ENCODE measurements at regions not wholly inside any gene's neighbourhood (a gene's known extent, or its start where the extent isn't known, plus 50 kb on each side); places are given as distances from the start of the nearest gene placed in this dataset.

DNA sequence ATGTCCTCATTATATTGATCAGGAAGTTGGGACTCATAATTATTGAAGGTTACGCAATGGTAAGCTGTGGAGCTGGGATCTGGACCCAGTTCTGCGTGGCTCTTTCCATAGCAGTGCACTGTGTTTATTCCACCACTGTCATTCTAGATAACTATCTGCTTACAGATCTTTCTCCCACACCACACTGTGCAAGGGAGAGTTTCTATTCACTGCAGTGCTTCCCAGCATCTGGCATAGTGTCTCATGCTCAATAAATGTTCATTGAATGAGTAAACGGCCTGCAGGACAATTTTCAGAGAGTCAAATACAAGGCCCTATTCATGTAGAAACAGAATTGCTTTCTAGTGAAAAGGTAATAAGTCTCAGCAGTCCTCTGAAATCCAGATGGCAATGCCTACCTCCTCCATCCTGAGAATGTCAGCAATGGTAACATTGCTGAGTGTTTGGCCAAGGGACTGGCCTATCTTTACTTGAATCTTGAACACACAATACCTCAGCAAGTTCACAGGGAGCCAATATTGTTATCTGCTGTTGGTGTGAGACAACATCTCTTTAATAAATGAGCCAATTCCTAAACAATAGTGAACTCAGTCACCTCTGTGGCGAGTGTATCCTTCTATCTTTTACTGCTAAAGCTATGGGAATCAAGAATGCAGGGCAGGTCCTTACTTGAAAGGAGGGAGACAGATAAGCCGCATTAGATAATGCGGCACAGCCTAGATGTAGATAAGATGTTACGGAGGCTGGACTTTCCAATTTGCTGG, 332.4 kb upstream of the PRICKLE1 start:
- Histone ChIP-seq H3K27me3 (no peaks in the 10 kb centered on the region), H3K4me1 (peaks cover 0 to 5% of the 10 kb centered on the region in 2 donors), H3K9me3 (no peaks in the 10 kb centered on the region), H3K27ac (no peak overlapping the region), H3K4me3 (replicated peaks in 1 of 3) (no peak overlapping the region), H3K36me3 (no peaks in the 10 kb centered on the region)
- intact Hi-C loops (cut with DNase I), result no loop called here
- TF ChIP-seq CTCF (IDR thresholded peaks at IDR 0.05), result no peak
- no peak for TF ChIP-seq POLR2A (IDR thresholded peaks at IDR 0.05)
- 81 to 87% methylated on average over 7 of the region's 7 CpGs for WGBS, 2 donors
- DNase-seq, result no peak

- no peaks in the 10 kb centered on the region for H3K9me3 ChIP-seq
- no peak overlapping the region for H3K27ac ChIP-seq
- 84 to 90% methylated on average over 1 of the region's 1 CpG for WGBS, 2 donors
- intact Hi-C loops (cut with DNase I), result no loop called here
- no peaks in the 10 kb centered on the region for H3K27me3 ChIP-seq
- TF ChIP-seq CTCF (IDR thresholded peaks at IDR 0.05) (no peak), POLR2A (IDR thresholded peaks at IDR 0.05) (no peak)
- peaks cover 0 to 5% of the 10 kb centered on the region in 2 donors for H3K4me1 ChIP-seq
- H3K4me3 ChIP-seq (replicated peaks in 1 of 3), result no peak overlapping the region
- H3K36me3 ChIP-seq, result no peaks in the 10 kb centered on the region
- no peak for DNase-seq
These were observed 330.1 kb upstream of the PRICKLE1 start for GRCh38 chr12:42919691-42920090.

GRCh38 chr12:42918443-42918842, 328.9 kb upstream of the PRICKLE1 start:
- H3K27ac ChIP-seq, result no peak overlapping the region
- DNase-seq, result no peak
- H3K4me3 ChIP-seq (replicated peaks in 1 of 3), result no peak overlapping the region
- peaks cover 0 to 5% of the 10 kb centered on the region in 2 donors for H3K4me1 ChIP-seq
- 35 to 41% methylated on average over 3 of the region's 3 CpGs for whole genome bisulfite sequencing, 2 donors
- H3K9me3 ChIP-seq, result no peaks in the 10 kb centered on the region
- no peaks in the 10 kb centered on the region for H3K36me3 ChIP-seq
- intact Hi-C loops (cut with DNase I), result no loop called here
- no peaks in the 10 kb centered on the region for H3K27me3 ChIP-seq
- no peak for TF ChIP-seq CTCF (IDR thresholded peaks at IDR 0.05)
- TF ChIP-seq POLR2A (IDR thresholded peaks at IDR 0.05), result no peak

GRCh38 chr12:42916143-42916542, 326.6 kb upstream of the PRICKLE1 start:
- H3K4me1 ChIP-seq, result peaks cover 0 to 5% of the 10 kb centered on the region in 2 donors
- no peak overlapping the region for H3K27ac ChIP-seq
- intact Hi-C loops (cut with DNase I), result no loop called here
- no peaks in the 10 kb centered on the region for H3K27me3 ChIP-seq
- TF ChIP-seq CTCF (IDR thresholded peaks at IDR 0.05) (no peak), POLR2A (IDR thresholded peaks at IDR 0.05) (no peak)
- no peaks in the 10 kb centered on the region for H3K36me3 ChIP-seq
- H3K4me3 ChIP-seq (replicated peaks in 1 of 3), result no peak overlapping the region
- no peaks in the 10 kb centered on the region for H3K9me3 ChIP-seq
- WGBS, 2 donors, result 79 to 88% methylated on average over 3 of the region's 3 CpGs
- no peak for DNase-seq

GRCh38 chr12:42915426-42915825, 325.9 kb upstream of the PRICKLE1 start:
- no peak overlapping the region for H3K4me3 ChIP-seq (replicated peaks in 1 of 3)
- peaks cover 0 to 5% of the 10 kb centered on the region in 2 donors for H3K4me1 ChIP-seq
- 89 to 91% methylated on average over 4 of the region's 4 CpGs for WGBS, 2 donors
- no peak overlapping the region for H3K27ac ChIP-seq
- no peaks in the 10 kb centered on the region for H3K36me3 ChIP-seq
- intact Hi-C loops (cut with DNase I), result no loop called here
- DNase-seq, result no peak
- no peaks in the 10 kb centered on the region for H3K9me3 ChIP-seq
- no peaks in the 10 kb centered on the region for H3K27me3 ChIP-seq
- no peak for TF ChIP-seq POLR2A (IDR thresholded peaks at IDR 0.05)
- TF ChIP-seq CTCF (IDR thresholded peaks at IDR 0.05), result no peak
